ENCODE measurements at regions not wholly inside any gene's neighbourhood (a gene's known extent, or its start where the extent isn't known, plus 50 kb on each side); places are given as distances from the start of the nearest gene placed in this dataset.

- no peak for DNase-seq
These were observed 838.5 kb downstream of the USP25 start for GRCh38 chr21:16568244-16568643.

GRCh38 chr21:16568661-16569060 lies 838.9 kb downstream of the USP25 start:
- no peak for DNase-seq

DNA sequence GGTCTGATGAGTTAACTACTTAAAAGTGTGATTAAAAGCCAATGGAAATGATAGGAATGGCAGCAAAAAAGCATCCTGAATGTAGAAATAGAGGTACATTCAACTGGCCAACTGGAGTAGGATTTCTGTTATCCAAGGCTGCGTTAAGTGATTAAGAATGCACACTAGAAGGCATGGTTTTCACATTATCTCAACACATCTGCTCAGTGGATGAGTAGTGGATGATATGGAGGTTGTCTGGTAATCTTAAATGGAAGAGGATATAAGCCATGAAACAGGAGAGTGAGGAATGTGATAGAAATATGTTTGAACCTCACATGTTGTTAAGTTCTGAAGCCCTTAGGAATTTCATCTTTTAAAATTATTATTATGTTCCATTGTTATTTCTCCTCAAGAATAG lies 839.9 kb downstream of the USP25 start:
- DNase-seq = no peak

GRCh38 chr21:16570171-16570570 lies 840.4 kb downstream of the USP25 start:
- DNase-seq = no peak

GRCh38 chr21:16570856-16571255 lies 841.1 kb downstream of the USP25 start:
- no peak for DNase-seq

- no peak for DNase-seq
These were observed 841.8 kb downstream of the USP25 start for GRCh38 chr21:16571594-16571993.

- DNase-seq = no peak
These were observed 842.2 kb downstream of the USP25 start for GRCh38 chr21:16572032-16572431.

- DNase-seq = no peak
These were observed 843.8 kb downstream of the USP25 start for GRCh38 chr21:16573578-16573977.

DNA sequence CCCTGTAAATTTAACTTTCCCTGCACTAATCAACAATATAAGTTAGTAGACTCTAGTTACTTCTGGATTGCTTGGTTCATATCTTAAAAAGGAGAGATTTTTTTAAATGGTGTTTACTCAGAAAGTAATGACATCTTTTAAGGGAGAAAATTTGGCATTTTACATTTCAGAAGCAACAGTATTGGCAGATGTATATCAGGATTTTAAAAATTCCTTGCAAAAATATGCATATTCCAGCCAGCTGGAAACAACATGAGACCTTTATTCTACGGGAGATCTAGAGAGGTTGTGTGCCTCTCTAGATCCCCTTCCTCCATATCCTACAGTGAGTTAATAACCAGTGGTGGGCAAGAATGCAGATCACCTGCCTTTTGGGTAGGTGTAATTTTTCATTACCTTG lies 848.2 kb downstream of the USP25 start:
- DNase-seq = no peak

DNA sequence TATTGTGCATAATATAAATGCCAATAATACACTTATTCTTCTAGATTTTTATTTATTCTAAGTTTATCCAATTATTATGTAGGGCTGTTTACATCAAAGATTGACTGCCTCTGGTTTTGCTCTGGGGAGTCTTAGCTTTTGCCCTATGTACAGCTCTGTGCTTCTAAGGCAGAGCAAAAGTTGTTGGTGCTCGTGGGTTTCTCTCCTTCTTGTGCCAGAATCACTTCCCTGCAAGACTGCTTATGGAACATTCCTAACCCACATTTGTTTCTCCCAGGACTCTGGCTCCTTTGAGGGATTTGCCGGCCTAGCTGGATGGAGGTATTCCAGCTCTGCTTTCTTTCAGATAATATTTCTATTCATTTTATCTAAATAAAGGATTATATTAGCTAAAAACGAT lies 849.1 kb downstream of the USP25 start:
- DNase-seq = no peak

DNA sequence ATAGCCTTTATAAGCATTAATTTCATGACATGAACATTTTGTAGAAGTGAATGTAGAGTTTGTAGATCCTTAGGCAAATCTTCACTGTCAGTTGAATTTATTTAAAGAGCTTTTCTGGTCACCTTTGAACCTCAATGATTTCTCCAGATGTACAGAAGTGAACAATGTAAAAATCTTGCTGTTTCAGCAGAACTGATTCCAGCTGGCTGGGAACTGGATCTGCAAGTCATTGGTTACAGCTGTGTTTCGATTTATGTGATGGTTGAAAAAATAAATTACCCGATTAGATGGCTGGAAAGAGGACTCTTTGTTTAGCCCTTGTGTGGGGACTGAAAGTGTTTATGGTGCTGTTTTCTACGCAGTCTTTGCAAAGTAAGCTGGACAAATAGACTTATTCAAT lies 849.8 kb downstream of the USP25 start:
- DNase-seq = no peak

DNA sequence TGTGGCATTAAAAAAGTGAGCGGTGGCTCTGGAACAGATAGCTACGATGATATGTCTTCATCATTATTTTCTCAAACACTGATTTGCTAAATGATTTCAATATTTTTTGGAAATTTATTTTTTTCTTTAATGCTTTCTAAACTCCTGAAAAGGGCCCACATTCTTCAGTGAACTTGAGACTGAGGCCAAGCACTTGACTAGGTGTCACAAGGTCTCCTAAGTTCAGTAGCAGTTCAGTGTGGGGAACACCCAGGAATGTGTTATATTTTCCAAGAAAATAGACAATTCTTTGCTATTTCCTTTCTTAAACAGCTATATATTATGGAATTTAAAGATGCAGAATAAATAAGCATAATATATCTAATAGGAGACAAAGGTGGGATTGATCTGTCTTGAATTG lies 850.9 kb downstream of the USP25 start:
- DNase-seq = no peak

DNA sequence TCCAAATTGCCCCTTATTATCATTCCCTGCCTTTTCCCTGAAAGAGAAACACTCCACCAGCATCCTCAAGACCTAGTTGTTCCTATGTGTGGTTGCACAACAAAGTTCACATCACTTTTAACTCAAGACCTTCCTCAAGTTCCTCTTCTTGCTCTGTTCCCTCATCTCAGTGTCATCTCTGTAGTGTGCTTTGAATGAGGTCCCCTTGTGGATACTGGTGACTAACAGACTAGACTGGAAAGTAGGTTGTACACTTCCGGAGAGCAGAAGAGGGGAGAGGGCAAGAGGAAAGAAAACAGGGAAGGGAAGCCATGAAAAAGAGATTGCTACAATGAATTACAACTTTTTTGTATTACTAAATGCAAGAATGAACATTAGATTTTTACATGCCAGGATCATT lies 853.8 kb downstream of the USP25 start:
- no peak for DNase-seq

GRCh38 chr21:16584756-16585155 lies 855.0 kb downstream of the USP25 start:
- no peak for DNase-seq

DNA sequence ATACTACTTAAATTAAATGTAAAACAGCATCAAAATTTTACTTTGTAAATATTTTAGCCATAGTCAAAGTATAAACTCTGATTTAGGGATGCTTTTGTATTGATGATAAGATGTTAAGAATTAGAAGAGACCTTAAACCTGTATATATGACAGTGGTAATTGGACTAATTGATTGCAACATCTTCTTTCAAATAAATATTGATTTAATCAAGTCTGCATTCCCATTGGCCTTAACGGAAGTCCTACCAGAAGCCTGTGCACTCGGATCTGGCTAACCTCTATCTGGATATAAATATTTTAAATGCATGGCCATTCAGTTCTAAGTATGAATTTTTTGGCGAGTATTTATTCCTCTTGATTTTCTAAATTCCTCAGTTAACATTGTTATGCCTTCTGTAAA lies 856.1 kb downstream of the USP25 start:
- DNase-seq = no peak

DNA sequence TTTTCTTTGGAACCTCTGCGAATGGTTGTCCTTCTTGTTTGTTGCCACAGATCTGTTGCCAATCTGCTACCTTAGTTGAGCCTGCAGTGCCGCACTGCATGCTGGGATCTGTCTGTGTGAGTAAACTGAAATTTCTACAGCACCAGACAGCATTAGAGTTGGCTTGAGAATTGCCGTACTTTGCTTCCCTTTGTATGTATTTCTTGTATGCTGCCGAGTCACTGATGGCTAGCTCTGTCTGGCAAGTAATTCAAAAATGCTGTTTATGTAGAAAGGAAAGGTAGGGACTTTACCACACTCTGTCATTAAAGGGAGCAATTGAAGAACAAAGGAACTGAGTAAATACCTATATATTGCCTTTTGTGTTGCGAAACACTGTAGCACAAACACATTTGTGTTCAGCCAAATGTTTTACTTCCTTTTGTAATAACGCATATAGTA lies 857.4 kb downstream of the USP25 start:
- DNase-seq = no peak

- no peak for DNase-seq
These were observed 858.0 kb downstream of the USP25 start for GRCh38 chr21:16587681-16588375.

- no peak for DNase-seq
These were observed 858.7 kb downstream of the USP25 start for GRCh38 chr21:16588433-16588860.

DNA sequence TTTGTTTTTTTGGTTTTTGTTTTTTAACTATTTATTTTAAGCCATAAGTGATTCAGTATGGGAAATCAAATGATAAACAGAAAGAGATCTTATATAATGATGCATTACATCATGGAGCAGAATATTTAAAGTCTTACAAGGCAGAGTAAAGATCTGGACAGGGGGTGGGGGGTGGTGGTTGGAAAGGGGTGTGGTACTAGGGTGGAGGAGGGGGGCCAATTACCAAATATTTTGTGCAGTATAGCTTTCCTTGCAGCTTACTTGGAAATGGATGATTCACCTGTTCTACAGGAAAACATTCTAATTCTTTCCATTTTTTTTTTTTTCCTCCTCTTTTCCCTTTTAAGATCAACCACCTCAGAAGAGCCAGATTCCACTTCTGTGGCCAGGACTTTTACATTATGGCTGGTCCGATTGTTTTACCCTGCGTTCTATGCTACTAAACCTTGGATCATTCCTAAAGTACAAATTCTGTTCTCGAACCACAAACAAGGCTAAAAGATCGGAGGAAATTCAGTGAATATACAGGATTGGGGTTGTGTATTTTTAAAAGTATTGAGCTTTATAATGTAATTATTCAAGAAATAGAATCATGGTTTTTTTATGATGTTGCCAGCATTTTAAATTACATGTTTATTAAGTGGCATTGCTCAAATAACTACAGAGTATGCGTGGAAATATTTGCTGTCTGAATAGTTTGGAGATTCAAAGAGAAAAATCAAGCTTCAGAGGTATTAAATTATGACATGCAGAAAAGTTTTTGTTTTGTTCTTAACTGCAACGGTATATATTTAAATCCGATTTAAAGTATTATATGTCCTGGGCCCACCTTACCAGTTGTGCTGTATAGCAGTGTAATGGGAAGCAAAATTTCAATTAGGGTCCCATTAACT lies 859.5 kb downstream of the USP25 start:
- DNase-seq = no peak

DNA sequence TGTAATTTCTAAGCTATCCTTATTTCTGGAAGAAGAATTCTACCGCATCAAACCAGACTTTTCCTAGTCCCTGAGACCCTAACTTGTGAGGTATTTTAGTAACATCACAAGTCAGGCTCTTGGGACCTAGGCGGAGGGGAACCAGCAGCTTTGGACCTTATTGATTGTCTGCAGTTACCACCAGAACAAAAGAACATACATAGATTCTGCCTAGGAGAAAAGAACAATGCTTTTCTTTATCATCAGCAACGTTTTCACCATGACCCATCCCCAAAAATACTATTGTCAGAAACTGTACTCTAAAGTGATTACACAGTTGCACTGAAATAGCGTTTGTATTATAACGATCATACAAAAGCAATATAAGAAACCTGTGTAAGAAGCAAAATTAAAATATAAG lies 860.4 kb downstream of the USP25 start:
- no peak for DNase-seq

DNA sequence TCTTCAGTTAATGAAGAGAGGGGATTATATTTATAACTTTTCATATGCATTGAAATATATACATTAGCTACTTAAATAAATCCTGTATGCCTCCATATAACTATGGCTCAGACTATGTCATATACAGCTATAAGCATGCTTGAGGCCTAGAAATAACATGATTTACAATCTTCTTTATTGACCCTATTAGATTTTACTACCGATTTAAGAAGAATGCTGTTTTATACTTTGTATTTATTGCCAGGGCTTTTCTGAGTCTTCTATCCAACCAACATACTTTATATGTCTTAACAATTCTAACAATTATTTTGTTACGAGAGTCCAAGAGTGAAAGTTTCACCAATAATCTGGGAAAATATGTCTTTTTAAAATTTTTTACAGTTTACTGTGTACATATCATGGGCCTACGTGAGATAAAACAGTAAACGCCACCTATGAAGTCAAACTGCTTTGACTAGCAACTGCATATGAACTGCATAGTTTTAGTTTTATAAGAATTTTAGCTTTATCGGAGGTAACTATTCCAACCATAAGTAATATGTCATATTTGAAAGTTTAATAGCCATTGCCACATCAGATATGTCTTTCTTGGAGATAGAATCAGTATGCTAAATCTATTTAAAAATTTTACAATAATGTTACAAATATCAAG lies 861.0 kb downstream of the USP25 start:
- DNase-seq = no peak

DNA sequence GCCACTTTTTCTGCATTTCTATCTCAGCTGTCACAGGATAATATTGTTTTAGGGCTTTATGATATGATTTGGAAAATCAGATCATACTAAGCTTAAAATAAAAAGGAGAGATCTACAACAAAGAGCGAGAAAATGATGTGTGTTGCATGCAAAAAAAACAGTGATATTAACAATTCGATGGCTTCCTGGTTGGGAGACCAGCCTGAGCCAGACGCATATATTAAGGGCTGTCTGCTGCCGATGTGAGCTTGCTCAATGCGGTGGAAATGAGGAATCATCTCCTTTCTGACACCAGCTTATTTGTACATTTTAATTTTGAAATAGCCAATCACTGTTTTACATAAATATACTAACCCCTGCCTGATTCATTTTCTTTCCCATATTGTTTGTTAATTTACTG lies 862.6 kb downstream of the USP25 start:
- DNase-seq = no peak

- no peak for DNase-seq
These were observed 864.4 kb downstream of the USP25 start for GRCh38 chr21:16594191-16594590.

GRCh38 chr21:16596369-16596768 lies 866.6 kb downstream of the USP25 start:
- DNase-seq = no peak
